ENCODE measurements at regions not wholly inside any gene's neighbourhood (a gene's known extent, or its start where the extent isn't known, plus 50 kb on each side); places are given as distances from the start of the nearest gene placed in this dataset.

DNA sequence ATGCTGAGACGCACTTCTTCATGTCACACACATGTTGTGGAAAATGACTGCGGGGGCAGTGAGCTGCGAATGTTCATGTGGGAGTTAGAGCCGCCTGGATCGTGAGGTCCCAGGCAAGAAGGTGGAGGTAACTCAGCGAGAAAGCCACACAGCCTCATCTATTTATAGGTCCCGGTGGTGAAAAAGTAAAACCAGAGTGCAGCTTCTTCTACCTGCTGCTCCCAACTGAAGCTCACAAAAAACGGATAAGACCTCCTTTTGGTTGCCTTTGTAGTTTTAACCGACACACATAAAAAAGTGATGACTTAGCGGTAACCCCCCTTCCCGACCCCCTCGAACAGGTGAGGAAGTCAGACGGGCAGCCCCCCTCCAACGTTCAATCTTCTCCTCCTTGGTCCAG, 276.9 kb downstream of the GATA3 start:
- TF ChIP-seq, protein P1, sequence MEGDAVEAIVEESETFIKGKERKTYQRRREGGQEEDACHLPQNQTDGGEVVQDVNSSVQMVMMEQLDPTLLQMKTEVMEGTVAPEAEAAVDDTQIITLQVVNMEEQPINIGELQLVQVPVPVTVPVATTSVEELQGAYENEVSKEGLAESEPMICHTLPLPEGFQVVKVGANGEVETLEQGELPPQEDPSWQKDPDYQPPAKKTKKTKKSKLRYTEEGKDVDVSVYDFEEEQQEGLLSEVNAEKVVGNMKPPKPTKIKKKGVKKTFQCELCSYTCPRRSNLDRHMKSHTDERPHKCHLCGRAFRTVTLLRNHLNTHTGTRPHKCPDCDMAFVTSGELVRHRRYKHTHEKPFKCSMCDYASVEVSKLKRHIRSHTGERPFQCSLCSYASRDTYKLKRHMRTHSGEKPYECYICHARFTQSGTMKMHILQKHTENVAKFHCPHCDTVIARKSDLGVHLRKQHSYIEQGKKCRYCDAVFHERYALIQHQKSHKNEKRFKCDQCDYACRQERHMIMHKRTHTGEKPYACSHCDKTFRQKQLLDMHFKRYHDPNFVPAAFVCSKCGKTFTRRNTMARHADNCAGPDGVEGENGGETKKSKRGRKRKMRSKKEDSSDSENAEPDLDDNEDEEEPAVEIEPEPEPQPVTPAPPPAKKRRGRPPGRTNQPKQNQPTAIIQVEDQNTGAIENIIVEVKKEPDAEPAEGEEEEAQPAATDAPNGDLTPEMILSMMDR (conservative IDR thresholded peaks at IDR 0.05; ENCODE audit: low read depth): no peak
- ChIA-PET POLR2A (ENCODE audit: low non-redundant PET) (no interaction called here), CTCF (interaction anchor here (0.6 kb wide), 1 partner anchor 84 kb away, joined by 3 read pairs; no protein-coding TSS in a partner anchor)
- no peak overlapping the region for H3K27ac ChIP-seq
- no peak for DNase-seq (ENCODE audit: low spot score)

DNA sequence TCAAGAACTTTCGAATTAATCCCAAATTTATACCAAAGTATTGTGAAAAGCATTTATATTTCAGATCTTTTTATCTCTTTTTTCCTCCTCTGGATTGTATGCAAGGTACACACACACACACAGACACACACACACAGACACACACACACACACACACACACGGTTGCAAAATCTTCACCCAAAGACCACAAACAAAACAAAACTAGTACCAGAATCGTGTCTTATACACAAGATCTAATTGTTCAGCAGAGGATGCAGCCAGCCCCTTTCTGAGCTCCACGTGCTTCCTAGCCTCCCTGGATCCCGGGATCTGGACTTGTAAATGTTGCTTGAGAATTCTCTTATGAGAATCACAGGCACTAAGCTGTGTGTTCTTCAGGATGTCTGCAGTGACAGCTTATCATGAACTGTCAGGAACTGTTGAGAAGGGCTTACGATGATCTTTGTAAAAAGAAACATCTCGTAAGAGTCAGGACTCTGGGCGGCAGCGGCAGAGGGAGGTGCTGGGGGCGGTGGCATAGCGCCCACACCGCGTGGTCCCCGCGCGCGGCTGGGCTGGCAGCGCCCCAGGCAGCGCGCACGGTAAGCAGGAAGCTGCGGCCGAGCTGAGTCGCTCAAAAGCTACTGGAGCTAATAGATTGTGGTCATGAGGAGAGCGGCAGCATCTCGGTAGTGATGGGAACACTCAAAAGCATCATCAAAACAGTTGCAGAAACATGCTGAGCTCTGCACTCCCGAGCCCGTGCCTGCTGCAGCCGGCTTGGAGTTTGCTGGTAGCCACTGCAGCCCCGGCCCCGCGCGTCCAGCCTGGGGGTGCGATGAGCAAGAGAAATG, 277.6 kb downstream of the GATA3 start:
- TF ChIP-seq, protein P1 (conservative IDR thresholded peaks at IDR 0.05; ENCODE audit: low read depth): no peak
- peak; percentile 40 for DNase-seq (ENCODE audit: low spot score)
- ChIA-PET POLR2A (ENCODE audit: low non-redundant PET) (no interaction called here), CTCF (interaction anchor here (0.6 kb wide), 2 partner anchors 83 to 103 kb away, joined by 3 read pairs; no protein-coding TSS in a partner anchor)
- H3K27ac ChIP-seq: no peak overlapping the region

DNA sequence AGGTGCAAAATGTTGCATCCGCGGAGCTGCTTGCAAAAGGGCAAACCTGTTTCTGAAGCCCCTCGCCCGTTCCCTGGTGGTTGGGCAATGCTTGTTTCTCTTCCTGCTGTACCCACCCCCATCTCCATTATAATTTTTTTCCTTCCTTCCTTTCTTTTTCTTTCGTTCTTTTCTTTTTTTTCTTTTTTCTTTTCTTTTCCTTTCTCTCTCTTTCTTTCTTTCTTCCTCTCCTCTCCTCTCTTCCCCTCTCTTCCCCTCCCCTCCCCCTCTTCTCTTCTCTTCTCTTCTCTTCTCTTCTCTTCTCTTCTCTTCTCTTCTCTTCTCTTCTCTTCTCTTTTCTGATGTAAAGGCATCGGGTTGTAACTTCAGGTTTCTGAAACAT, 278.2 kb downstream of the GATA3 start:
- TF ChIP-seq, protein P1 (conservative IDR thresholded peaks at IDR 0.05; ENCODE audit: low read depth): no peak
- CTCF ChIA-PET: no interaction called here
- no peak overlapping the region for H3K27ac ChIP-seq
- no peak for DNase-seq (ENCODE audit: low spot score)
- POLR2A ChIA-PET (ENCODE audit: low non-redundant PET): no interaction called here

DNA sequence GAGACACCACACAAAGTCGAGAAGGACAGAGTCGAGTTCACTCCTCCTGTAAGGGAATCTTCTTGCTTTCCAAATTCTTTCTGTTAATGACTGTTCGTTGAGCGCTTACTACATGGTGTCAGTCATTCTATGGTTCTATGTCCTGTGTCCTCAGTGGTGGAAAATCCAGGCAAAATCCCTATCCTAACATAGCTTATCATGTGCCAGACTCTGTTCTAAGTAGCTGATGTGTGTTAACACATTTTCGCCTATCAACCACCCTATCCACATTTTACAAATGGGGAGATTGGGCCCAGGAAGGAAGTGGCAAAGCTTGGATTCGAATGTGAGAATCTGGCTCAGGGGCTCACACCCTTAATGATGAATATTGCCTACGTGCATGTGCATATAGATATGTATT, 280.1 kb downstream of the GATA3 start:
- ChIA-PET CTCF (no interaction called here), POLR2A (ENCODE audit: low non-redundant PET) (no interaction called here)
- DNase-seq (ENCODE audit: low spot score): no peak
- H3K27ac ChIP-seq: no peak overlapping the region
- TF ChIP-seq, protein P1 (conservative IDR thresholded peaks at IDR 0.05; ENCODE audit: low read depth): no peak

DNA sequence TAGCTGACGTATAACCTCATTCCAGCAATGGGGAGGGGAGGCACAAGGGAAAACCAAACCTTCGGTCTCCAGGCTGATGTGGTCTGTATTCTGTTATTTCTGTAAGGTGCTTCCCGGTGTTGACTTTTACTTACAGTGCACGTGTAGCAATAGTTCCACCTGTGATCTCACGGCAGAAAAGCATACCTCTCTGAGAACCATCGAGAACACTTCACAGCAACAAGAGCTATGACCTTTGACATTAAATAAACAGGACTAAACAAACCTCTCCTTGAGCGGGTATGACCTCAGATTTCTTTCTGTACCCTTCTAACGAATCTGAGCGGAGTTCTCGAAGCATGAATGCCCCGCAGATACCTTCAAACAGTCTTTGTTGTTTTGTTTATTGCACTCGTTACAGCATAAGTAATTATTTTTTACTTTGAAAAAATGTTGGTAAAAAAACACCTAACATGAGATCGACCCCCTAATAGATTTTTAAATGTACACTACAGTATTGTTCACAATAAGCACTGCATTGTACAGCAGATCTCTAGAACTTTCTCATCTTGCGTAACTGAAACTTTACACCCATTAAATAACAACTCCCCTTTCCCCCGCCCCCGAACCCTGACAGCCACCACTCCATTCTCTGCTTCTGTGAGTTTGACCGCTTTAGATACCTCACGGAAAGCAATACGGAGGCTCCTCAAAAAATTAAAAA, 282.3 kb downstream of the GATA3 start:
- ChIA-PET POLR2A (ENCODE audit: low non-redundant PET) (no interaction called here), CTCF (no interaction called here)
- no peak for DNase-seq (ENCODE audit: low spot score)
- H3K27ac ChIP-seq: no peak overlapping the region
- TF ChIP-seq, protein P1 (conservative IDR thresholded peaks at IDR 0.05; ENCODE audit: low read depth): no peak

DNA sequence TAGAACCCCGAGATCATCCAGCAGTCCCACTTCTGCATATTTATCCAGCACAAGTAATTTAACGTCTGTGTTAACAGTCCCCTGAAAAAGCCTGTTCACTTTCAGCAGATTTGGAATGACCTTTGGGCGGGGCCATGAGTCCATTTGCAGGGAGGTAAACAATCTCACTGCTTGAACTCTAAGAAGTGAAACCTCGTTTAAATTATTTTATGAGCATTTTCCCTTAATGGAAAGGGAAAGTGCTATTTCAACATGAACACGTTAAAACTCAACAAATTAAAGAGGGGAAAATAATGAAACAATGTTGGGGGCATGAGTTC, 282.8 kb downstream of the GATA3 start:
- CTCF ChIA-PET: no interaction called here
- TF ChIP-seq, protein P1 (conservative IDR thresholded peaks at IDR 0.05; ENCODE audit: low read depth): no peak
- no peak overlapping the region for H3K27ac ChIP-seq
- DNase-seq (ENCODE audit: low spot score): no peak
- POLR2A ChIA-PET (ENCODE audit: low non-redundant PET): no interaction called here

Measured in RWPE1 (cell line).